Bronchial epithelial cell (primary cell): ENCODE measurements at regions not wholly inside any gene's neighbourhood (a gene's known extent, or its start where the extent isn't known, plus 50 kb on each side); places are given as distances from the start of the nearest gene placed in this dataset.

Experiments used
- DNase-seq: peaks from one replicate; pipeline ENCODE4 v3.0.0-alpha.2; 2010; ENCODE audit warnings: low read depth
- FAIRE-seq: peaks from 2 replicates; lab custom pipeline; 2011; peaks lifted over from hg19 to GRCh38; lab: Jason Lieb, UNC
- H3K27me3 ChIP-seq: 2 replicates; pipeline ENCODE4 v1.5.1; 2011; ENCODE audit warnings: low read length; ENCODE audit not compliant: control insufficient read depth, insufficient read depth
- H3K36me3 ChIP-seq: 2 replicates; pipeline ENCODE4 v1.5.1; 2011; ENCODE audit warnings: low read length; ENCODE audit not compliant: control insufficient read depth, insufficient read depth
- H3K4me3 ChIP-seq: 2 replicates; pipeline ENCODE4 v1.5.1; 2011; ENCODE audit warnings: mild to moderate bottlenecking, low read depth, low read length, control low read depth
- CTCF ChIP-seq: IDR thresholded peaks from 2 replicates; pipeline ENCODE4 v1.5.1; 2011; ENCODE audit warnings: mild to moderate bottlenecking, moderate library complexity, low read length, control low read depth, inconsistent platforms; ENCODE audit not compliant: insufficient read depth, severe bottlenecking

- FAIRE-seq: peak; percentile 86
Observed at GRCh38 chr7:52540041-52540440, 495.4 kb upstream of the POM121L12 start.

GRCh38 chr7:52539414-52539813 lies 496.0 kb upstream of the POM121L12 start:
- H3K27me3 ChIP-seq: no peaks in the 10 kb centered on the region
- TF ChIP-seq CTCF: no peak
- FAIRE-seq (no peak), DNase-seq (no peak)
- no peaks in the 10 kb centered on the region for H3K36me3 ChIP-seq
- no peak overlapping the region for H3K4me3 ChIP-seq

More at GRCh38 chr7:52540041-52540440, 495.4 kb upstream of the POM121L12 start:
- no peaks in the 10 kb centered on the region for H3K36me3 ChIP-seq
- no peaks in the 10 kb centered on the region for H3K27me3 ChIP-seq
- no peak for TF ChIP-seq CTCF
- DNase-seq: peak; percentile 85
- H3K4me3 ChIP-seq: no peak overlapping the region

GRCh38 chr7:52537051-52537450 lies 498.4 kb upstream of the POM121L12 start:
- no peak for TF ChIP-seq CTCF

GRCh38 chr7:52525772-52526341 lies 509.6 kb upstream of the POM121L12 start:
- TF ChIP-seq CTCF: no peak
- no peak for FAIRE-seq
- no peaks in the 10 kb centered on the region for H3K27me3 ChIP-seq

More at GRCh38 chr7:52537051-52537450, 498.4 kb upstream of the POM121L12 start:
- no peak overlapping the region for H3K4me3 ChIP-seq
- H3K36me3 ChIP-seq: no peaks in the 10 kb centered on the region
- no peak for DNase-seq
- FAIRE-seq: no peak
- no peaks in the 10 kb centered on the region for H3K27me3 ChIP-seq

GRCh38 chr7:52518869-52519268 lies 516.6 kb upstream of the POM121L12 start:
- TF ChIP-seq CTCF: no peak
- H3K4me3 ChIP-seq: no peak overlapping the region
- no peaks in the 10 kb centered on the region for H3K27me3 ChIP-seq
- H3K36me3 ChIP-seq: no peaks in the 10 kb centered on the region
- FAIRE-seq: no peak
- no peak for DNase-seq

More at GRCh38 chr7:52525772-52526341, 509.6 kb upstream of the POM121L12 start:
- no peak for DNase-seq
- no peaks in the 10 kb centered on the region for H3K36me3 ChIP-seq
- no peak overlapping the region for H3K4me3 ChIP-seq

GRCh38 chr7:52512656-52513055 lies 522.8 kb upstream of the POM121L12 start:
- DNase-seq: no peak
- TF ChIP-seq CTCF: no peak
- H3K36me3 ChIP-seq: no peaks in the 10 kb centered on the region
- H3K27me3 ChIP-seq: no peaks in the 10 kb centered on the region
- FAIRE-seq: no peak
- no peak overlapping the region for H3K4me3 ChIP-seq
